Left hindlimb (tissue), 1 donor: ENCODE measurements at regions not wholly inside any gene's neighbourhood (a gene's known extent, or its start where the extent isn't known, plus 50 kb on each side); places are given as distances from the start of the nearest gene placed in this dataset.

Experiments
- DNase-seq: peaks from one replicate; pipeline ENCODE4 v3.0.0-alpha.2; 2018

GRCh38 chr12:43090981-43091380 is 461.0 kb downstream of the ADAMTS20 start:
- DNase-seq, result no peak

GRCh38 chr12:43087195-43088091 is 464.6 kb downstream of the ADAMTS20 start:
- DNase-seq, result no peak

- DNase-seq, result no peak
Measured at GRCh38 chr12:43079476-43079875, 472.5 kb downstream of the ADAMTS20 start.

- no peak for DNase-seq
Measured at GRCh38 chr12:43078976-43079375, 473.0 kb downstream of the ADAMTS20 start.

- DNase-seq, result no peak
Measured at GRCh38 chr12:43072431-43072830, 479.6 kb downstream of the ADAMTS20 start.

- DNase-seq, result no peak
Measured at GRCh38 chr12:43069768-43070221, 480.2 kb upstream of the PRICKLE1 start.

GRCh38 chr12:43066471-43066870 is 476.9 kb upstream of the PRICKLE1 start:
- DNase-seq, result no peak

GRCh38 chr12:43063650-43064049 is 474.1 kb upstream of the PRICKLE1 start:
- DNase-seq, result no peak

GRCh38 chr12:43062201-43062895 is 472.8 kb upstream of the PRICKLE1 start:
- DNase-seq, result no peak

- DNase-seq, result no peak
Measured at GRCh38 chr12:43060742-43061141, 471.2 kb upstream of the PRICKLE1 start.

- no peak for DNase-seq
Measured at GRCh38 chr12:43058616-43059015, 469.1 kb upstream of the PRICKLE1 start.

- no peak for DNase-seq
Measured at GRCh38 chr12:43057566-43057965, 468.0 kb upstream of the PRICKLE1 start.

- no peak for DNase-seq
Measured at GRCh38 chr12:43054085-43054484, 464.5 kb upstream of the PRICKLE1 start.

- no peak for DNase-seq
Measured at GRCh38 chr12:43052441-43052840, 462.9 kb upstream of the PRICKLE1 start.

GRCh38 chr12:43044241-43044640 is 454.7 kb upstream of the PRICKLE1 start:
- no peak for DNase-seq

GRCh38 chr12:43038991-43039390 is 449.4 kb upstream of the PRICKLE1 start:
- no peak for DNase-seq

GRCh38 chr12:43029971-43030370 is 440.4 kb upstream of the PRICKLE1 start:
- DNase-seq, result no peak

- no peak for DNase-seq
Measured at GRCh38 chr12:43028826-43029225, 439.3 kb upstream of the PRICKLE1 start.

GRCh38 chr12:43022838-43023237 is 433.3 kb upstream of the PRICKLE1 start:
- DNase-seq, result no peak

GRCh38 chr12:43015090-43015737 is 425.7 kb upstream of the PRICKLE1 start:
- no peak for DNase-seq

- no peak for DNase-seq
Measured at GRCh38 chr12:43011383-43011926, 421.9 kb upstream of the PRICKLE1 start.

GRCh38 chr12:43009846-43010240 is 420.3 kb upstream of the PRICKLE1 start:
- DNase-seq, result no peak
